GM18861 (cell line): ENCODE measurements at regions not wholly inside any gene's neighbourhood (a gene's known extent, or its start where the extent isn't known, plus 50 kb on each side); places are given as distances from the start of the nearest gene placed in this dataset.
"Not testable (repeated sequence)": the region's sequence is repeated elsewhere in the genome, so short reads cannot be mapped to it uniquely, and the experiment has no call there.

ENCODE experiments used
- ATAC-seq: cut with Tn5 transposase; IDR thresholded peaks from one replicate; pipeline ENCODE4 v1.9.1; 2021; ENCODE audit not compliant: unreplicated experiment

DNA sequence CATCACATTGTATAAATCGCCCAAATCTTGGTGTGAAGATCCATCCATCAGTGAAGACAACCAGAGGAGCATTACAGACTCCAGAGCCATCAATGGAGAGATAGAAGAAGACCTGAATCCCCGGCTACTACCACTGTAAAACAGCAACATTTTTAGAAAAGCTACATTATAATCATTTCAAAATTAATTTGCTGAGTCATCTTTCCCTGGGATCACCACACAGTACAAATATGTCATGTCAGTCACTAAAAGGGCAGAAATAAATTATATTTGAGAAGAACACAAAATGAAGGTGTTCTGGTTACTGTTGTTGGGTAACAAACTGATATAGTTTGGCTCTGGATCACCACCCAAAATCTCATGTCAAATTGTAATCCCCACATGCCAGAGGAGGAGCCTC, 218.5 kb upstream of the STT3B start:
- no peak for ATAC-seq

DNA sequence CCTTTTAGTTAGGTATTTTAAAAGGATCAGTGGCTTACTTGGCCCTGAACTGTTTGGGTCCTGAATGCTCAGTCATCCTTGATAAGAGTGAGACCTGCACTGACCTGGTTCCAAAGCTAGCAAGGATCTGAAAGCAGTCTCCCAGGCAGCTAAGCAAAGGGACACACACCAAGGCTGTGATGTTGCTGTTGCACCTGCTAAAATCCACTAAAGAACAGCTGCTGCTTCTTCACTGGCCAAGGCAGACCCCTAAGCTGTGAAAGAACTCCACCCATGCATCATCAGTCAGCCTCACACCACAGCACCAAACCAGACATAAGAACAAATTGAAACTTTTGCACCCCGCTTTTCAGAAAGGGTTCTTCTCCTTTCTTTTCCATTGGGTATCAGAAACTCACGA, 213.4 kb upstream of the STT3B start:
- ATAC-seq: no peak

DNA sequence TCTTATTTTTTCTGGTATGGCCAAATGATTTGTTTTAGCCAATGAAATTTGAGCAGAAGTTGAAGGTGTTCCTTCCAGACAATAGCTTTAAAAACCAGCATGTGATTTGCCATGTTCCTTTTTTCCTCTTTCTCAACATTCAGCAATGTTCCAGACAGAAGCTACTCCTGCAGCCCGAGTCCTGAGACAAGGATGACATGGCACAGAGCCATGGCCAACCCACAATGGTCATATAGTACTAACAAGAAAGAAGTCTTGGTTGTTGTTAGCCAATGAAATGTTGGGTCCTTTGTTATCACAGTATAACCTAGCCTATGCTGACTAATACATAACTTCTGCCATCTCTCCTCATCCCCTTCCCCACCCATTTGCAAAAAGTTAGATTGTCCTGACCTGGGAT, 211.1 kb upstream of the STT3B start:
- ATAC-seq: no peak

DNA sequence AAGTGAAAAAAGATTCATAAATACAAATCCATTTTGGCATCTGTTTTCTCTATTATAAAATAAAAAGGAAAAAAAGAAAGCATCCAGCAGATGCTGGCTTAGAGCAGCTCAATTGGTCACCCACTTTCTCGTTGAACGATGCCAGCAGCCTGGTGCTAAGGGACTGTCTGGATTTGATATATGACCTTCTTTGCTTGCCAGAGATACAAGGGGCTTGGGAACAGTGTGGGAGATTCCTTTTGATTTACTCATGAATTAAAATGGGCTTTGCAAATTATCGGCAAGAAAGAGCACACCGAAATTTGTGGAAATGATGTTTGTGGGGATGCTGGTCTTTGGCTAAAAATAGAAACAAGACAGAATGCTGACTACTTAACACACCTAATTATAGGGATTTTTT, 210.3 kb upstream of the STT3B start:
- no peak for ATAC-seq

DNA sequence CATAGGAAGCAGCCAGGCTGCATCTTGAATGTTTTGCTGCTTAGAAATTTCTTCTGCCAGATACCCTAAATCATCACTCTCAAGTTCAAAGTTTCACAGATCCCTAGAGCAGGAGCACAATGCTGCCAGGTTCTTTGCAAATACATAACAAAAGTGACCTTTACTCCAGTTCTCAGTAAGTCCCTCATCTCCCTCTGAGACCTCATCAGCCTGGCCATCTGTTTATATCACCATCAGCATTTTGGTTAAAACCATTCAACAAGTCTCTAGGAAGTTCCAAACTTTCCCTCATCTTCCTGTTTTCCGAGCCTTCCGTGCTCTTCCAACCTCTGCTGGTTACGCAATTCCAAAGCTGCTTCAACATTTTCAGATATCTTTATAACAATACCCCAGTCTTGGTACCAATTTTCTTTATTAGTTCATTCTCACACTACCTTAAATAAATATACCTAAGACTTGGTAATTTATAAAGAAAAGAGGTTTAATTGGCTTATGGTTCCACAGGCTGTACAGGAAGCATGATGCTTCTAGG, 204.8 kb upstream of the STT3B start:
- not testable (repeated sequence) for ATAC-seq

DNA sequence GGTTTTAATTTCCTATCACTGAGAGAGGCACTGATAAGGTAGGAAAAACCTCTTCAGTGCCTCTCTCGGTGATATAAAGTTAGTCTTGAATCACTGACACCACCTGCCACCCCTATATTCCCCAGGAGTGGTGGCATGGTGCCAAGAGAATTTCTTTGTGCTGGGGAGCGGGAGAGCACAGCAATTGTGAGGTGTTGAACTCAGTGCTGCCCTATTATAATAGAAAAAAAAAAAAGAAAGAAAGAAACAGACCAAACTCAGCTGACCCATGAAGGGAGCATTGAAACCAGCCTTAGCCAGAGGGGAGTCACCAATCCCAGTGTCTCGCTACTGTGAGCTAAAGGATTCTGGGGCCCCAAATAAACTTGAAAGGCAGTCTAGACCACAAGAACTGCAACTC, 201.4 kb upstream of the STT3B start:
- no peak for ATAC-seq

- no peak for ATAC-seq
Measured at GRCh38 chr3:31341130-31341529, 191.6 kb upstream of the STT3B start.

DNA sequence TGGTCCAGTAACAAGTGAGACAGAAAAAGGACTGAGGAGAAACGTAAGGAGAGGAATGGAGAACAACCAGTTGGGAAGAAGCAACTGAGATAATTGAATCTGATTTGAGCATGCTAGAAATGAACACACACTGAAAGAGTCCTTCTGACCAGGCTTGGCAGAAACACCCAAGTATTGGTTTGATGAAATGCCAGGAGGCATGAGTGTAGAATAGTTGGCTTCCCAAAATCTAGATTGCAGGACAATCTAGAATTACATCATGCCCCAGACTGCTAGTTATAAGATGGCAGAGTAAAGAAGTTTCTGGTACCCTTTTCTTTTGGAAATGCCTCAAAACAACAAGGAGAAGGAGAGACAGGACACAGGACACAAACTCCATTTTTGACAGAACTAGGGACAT, 189.7 kb upstream of the STT3B start:
- no peak for ATAC-seq

DNA sequence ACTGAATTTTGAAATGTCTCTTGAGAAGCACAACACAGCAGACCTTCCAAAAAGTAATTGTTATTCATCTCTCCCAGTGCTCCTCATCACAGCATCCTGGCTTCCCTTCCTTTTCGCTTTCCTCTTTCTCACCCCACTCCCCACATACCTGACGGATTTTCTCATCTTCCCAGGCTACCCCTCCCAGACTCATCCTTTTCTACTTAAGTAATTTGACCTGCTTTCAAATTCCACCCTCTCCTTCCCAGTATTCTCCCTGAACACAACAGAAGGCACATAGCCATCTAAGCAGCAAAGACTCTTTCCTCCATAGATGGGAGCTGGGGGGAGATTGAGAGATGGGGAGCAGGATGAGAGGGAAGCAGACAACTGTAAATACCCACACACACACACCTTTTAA, 187.1 kb upstream of the STT3B start:
- ATAC-seq: no peak

DNA sequence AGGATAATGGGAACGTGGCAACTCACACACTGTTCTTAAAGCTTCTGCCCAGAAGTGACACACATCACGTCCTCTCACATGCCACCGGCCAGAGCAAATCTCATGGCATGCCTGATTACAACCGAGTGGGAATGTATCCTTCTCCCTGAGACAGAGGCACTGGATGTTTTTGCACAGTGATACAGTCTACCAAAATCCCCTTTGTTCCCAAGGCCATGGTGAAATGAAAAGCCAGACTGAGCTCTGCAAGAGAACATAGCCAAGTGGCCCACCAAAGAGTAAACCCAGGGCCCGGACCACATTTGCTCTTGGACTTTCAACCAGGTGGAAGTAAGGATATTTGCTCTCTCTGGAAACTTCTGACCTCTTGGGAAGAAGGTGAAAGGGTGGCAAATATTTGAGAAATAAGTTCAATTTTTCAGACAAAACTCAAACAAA, 186.2 kb upstream of the STT3B start:
- no peak for ATAC-seq

DNA sequence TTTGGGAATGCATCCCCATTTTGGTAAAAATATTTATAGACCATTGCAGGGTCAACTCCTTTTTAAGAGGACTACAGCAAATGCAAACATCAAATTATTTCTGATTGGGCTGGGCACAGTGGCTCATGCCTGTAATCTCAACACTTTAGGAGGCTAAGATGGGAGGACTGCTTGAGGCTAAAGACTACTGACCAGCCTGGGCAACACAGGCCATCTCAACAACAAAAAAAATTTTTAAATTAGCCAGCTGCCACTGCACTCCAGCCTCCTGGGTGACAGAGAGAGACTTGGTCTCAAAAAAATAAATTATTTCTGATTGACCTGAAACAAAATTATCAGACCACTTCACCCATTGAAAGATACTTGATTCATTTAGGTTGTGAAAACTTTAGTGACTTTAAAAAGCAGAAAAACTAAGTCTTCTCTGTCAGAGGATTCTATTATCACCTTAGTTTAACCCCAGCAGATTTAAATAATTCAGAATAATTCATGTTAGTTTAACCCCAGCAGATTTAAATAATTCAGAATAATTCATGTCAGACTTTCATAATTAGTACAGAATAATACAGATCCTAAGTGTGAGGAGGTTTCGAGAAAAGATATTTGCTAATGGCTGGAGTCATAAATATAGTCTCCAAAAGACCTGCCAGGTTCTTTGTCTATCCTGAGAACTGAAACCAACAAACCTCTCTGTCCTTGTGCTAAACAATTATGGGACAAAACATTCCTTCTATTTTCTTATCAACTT, 183.6 kb upstream of the STT3B start:
- no peak for ATAC-seq

- ATAC-seq: no peak
Measured at GRCh38 chr3:31350307-31350706, 182.4 kb upstream of the STT3B start.

DNA sequence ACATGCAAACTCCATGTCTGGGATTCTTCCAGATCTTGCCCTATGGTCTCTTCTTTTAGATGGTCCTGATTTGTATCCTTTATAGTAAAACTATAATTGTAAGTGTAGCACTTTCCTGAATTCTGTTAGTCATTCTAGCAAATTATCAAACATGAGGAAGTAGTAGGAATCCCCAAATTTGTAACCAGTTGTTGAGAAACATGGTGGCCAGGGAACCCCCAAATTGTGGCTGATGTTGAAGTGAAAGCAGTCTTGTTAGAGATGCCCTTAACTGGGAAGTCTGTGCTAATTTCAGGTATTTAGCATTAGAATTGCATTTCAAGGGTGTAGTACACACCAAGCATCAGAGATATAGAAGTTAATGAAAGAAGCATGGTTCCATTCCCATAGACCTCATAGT, 180.4 kb upstream of the STT3B start:
- no peak for ATAC-seq

- no peak for ATAC-seq
Measured at GRCh38 chr3:31353166-31353565, 179.6 kb upstream of the STT3B start.

- ATAC-seq: no peak
Measured at GRCh38 chr3:31354373-31354772, 178.4 kb upstream of the STT3B start.

DNA sequence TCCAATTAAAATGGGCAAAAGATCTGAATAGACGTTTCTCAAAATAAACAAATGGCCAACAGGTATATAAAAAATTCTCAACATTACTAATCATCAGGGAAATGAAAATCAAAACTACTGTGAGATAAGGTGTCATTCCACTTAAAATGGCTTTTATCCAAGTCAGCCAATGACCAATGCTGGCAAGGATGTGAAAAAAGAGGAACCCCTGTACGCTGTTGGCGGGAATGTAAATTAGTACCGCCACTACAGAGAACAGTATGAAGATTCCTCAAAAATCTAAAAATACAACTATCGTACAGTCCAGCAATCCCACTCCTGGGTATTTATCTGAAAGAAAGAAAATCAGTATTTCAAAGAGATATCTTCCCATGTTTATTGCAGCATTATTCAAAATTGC, 176.9 kb upstream of the STT3B start:
- ATAC-seq: no peak

DNA sequence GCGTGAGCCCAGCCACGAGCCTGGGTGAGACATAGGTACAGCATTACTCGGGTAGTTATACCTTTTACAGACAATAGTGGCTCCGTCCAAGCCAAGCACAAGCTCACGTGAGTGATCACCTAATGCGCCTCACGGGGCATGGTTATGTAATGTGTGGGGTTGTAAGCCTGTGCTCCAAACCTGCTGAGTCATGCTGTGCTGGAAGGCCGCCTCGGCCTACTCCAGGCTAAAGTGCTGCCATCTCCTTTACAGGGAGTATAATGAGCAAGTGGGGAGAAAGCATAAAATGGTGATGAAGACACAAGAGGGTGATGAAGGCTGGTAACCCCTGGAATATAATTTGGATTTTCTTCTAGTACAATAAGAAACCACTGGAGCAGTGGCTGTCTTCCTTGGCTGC, 175.8 kb upstream of the STT3B start:
- ATAC-seq: no peak

DNA sequence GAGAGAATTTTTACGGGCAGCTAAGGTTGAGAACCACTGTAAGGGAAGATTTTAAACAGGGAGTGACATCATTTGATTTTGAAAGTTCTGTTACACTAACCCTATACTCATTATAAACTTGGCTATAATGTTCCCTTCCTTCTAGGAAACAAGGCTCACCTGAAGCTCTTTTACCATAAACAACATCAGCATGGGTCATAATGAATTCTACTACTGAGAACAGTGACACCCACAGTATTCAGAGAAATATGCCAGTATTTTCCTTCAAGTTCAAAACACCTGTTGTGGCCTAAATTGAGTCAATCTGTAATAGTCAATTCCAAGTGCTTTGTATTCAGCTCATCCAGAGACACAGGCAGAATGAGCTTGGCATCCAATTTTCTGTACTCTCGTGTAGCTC, 175.3 kb upstream of the STT3B start:
- ATAC-seq: no peak

DNA sequence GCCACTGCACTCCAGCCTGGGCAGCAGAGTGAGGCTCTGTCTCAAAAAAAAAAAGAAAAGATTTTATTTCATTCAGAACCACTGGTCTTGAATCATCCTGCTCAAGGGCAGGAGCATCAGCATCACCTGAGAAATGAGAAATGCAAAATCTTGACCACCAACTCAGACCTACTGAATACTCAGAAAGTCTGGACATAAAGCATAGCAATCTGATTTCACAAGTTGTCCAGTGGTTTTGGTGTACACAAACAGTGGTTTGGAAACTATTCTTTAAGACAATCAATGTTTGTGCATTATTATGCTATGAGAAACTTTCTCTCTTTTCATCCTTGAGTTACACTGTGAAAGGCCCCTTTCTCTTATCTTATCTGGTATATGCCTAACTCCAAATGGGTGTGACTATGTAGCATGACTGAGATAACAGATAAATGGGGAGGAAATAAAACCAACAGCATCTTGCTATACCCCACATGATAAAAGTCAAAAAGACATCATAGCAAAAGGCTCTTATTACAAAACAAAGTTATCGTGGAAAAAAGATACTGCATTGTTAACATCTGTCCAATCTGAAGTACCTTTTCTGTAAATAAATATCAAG, 174.2 kb upstream of the STT3B start:
- no peak for ATAC-seq

DNA sequence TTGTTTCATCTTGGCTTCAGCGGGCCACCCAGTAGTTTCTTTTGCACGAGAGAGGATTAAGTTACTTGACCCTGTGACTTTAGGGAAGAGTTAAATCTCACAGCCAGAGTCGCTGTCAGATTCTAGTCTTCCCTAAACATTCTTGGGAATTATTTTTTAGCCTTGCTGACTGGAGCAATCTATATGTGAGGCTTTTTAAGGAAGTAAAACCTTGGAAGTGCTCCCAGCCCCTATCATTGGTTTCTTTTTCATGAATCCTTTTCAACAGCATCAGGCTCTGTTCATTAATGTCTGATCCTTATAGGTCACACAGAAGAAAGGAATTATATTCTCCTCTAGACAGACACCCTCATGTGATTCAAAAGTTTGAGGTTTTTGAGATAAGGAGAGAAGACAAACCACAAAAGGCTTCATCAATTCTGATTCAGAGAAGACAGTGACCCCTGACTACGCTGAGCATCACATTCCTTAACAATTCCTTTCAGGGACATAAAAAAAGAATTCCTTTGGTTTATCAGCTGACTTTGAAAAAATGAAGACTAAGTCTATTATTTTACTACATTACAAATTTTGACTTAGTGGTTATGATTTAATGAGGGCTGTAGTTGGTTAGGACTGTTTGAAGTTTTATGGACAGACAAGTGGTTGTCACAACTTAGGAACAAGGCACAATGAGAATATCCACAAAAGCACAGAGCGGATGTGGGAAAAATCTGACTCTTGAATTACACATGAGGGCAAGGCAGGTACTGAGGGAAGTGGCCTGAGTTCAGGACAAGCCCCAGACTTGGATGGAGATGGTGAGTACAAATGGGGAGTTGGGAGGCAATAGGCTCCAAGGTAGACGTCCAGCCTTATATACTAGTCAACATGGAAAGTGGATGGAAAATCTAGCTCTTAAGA, 171.1 kb upstream of the STT3B start:
- ATAC-seq: no peak

DNA sequence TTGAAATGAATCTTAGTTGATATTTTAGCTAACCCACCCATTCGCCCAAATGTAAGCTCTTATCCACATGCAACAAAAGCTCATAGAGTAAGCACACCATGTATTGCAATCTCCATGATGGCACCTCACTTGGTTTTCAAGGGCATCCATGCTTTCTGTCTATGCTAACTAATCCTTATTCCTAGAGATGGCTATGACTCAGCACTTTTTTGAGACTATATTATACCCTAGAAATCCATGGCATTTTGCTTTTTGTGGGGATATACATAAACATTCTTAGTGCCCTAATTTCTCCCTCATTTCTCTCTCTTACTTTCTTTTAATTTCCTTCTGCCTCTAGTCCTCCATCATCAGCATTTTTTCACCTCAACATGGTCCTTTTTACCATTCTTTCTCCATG, 168.5 kb upstream of the STT3B start:
- ATAC-seq: no peak

- no peak for ATAC-seq
Measured at GRCh38 chr3:31364711-31365110, 168.0 kb upstream of the STT3B start.
